Endothelial cell (in vitro differentiated cells): ENCODE measurements at regions not wholly inside any gene's neighbourhood (a gene's known extent, or its start where the extent isn't known, plus 50 kb on each side); places are given as distances from the start of the nearest gene placed in this dataset.

Source experiments
- DNase-seq: peaks from one replicate; pipeline ENCODE4 v3.0.0; 2021; ENCODE audit warnings: low spot score
- H3K27ac Mint-ChIP-seq: one replicate; pipeline ENCODE4 v1.8.0; 2021; ENCODE audit warnings: mixed read lengths, inconsistent platforms; ENCODE audit not compliant: unreplicated experiment
- H3K27me3 Mint-ChIP-seq: one replicate; pipeline ENCODE4 v1.8.0; 2021; ENCODE audit warnings: mild to moderate bottlenecking, moderate library complexity, mixed read lengths, inconsistent platforms; ENCODE audit not compliant: unreplicated experiment
- H3K36me3 Mint-ChIP-seq: one replicate; pipeline ENCODE4 v1.8.0; 2021; ENCODE audit warnings: mild to moderate bottlenecking, low read depth, mixed read lengths, inconsistent platforms; ENCODE audit not compliant: unreplicated experiment
- H3K4me1 Mint-ChIP-seq: one replicate; pipeline ENCODE4 v1.8.0; 2021; ENCODE audit warnings: mild to moderate bottlenecking, mixed read lengths, inconsistent platforms; ENCODE audit not compliant: unreplicated experiment
- H3K4me3 Mint-ChIP-seq: one replicate; pipeline ENCODE4 v1.8.0; 2021; ENCODE audit warnings: mild to moderate bottlenecking, mixed read lengths, inconsistent platforms; ENCODE audit not compliant: unreplicated experiment
- H3K9me3 Mint-ChIP-seq: one replicate; pipeline ENCODE4 v1.8.0; 2021; ENCODE audit warnings: mixed read lengths, inconsistent platforms; ENCODE audit not compliant: unreplicated experiment
- CTCF ChIP-seq: fragments of 200-600 bp; sonication (generic); IDR thresholded peaks from one replicate; pipeline ENCODE4 v1.5.0; 2021; ENCODE audit warnings: antibody characterized with exemption; ENCODE audit not compliant: unreplicated experiment

GRCh38 chr4:96969455-96969854 lies 1129.6 kb downstream of the PDHA2 start:
- TF ChIP-seq CTCF: no peak
- Mint-ChIP-seq H3K9me3 (no peaks in the 10 kb centered on the region), H3K36me3 (no peaks in the 10 kb centered on the region), H3K27ac (no peak overlapping the region), H3K27me3 (peaks cover 1% of the 10 kb centered on the region), H3K4me1 (no peaks in the 10 kb centered on the region), H3K4me3 (no peak overlapping the region)
- no peak for DNase-seq

- no peaks in the 10 kb centered on the region for H3K9me3 Mint-ChIP-seq
- no peak for DNase-seq
- H3K27me3 Mint-ChIP-seq: peaks cover 1% of the 10 kb centered on the region
- no peak overlapping the region for H3K4me3 Mint-ChIP-seq
- no peaks in the 10 kb centered on the region for H3K4me1 Mint-ChIP-seq
- no peaks in the 10 kb centered on the region for H3K36me3 Mint-ChIP-seq
- H3K27ac Mint-ChIP-seq: no peak overlapping the region
- TF ChIP-seq CTCF: no peak
Observed at GRCh38 chr4:96972920-96973319, 1133.0 kb downstream of the PDHA2 start.

GRCh38 chr4:96974295-96974694 lies 1134.4 kb downstream of the PDHA2 start:
- no peak for TF ChIP-seq CTCF
- Mint-ChIP-seq H3K4me3 (no peak overlapping the region), H3K36me3 (no peaks in the 10 kb centered on the region), H3K27ac (no peak overlapping the region), H3K4me1 (no peaks in the 10 kb centered on the region), H3K27me3 (peaks cover 1% of the 10 kb centered on the region), H3K9me3 (no peaks in the 10 kb centered on the region)
- DNase-seq: no peak

GRCh38 chr4:96983830-96984229 lies 1143.9 kb downstream of the PDHA2 start:
- H3K4me1 Mint-ChIP-seq: no peaks in the 10 kb centered on the region
- H3K27ac Mint-ChIP-seq: no peak overlapping the region
- H3K9me3 Mint-ChIP-seq: no peaks in the 10 kb centered on the region
- H3K36me3 Mint-ChIP-seq: no peaks in the 10 kb centered on the region
- H3K27me3 Mint-ChIP-seq: no peaks in the 10 kb centered on the region
- no peak for TF ChIP-seq CTCF
- H3K4me3 Mint-ChIP-seq: no peak overlapping the region
- no peak for DNase-seq

- no peak for DNase-seq
- Mint-ChIP-seq H3K4me3 (no peak overlapping the region), H3K4me1 (no peaks in the 10 kb centered on the region)
Observed at GRCh38 chr4:96986816-96987215, 1146.9 kb downstream of the PDHA2 start.

More at GRCh38 chr4:96986816-96987215, 1146.9 kb downstream of the PDHA2 start:
- Mint-ChIP-seq H3K36me3 (no peaks in the 10 kb centered on the region), H3K27ac (no peak overlapping the region), H3K9me3 (no peaks in the 10 kb centered on the region), H3K27me3 (no peaks in the 10 kb centered on the region)
- no peak for TF ChIP-seq CTCF
